Nephron (organoid): ENCODE measurements at regions not wholly inside any gene's neighbourhood (a gene's known extent, or its start where the extent isn't known, plus 50 kb on each side); places are given as distances from the start of the nearest gene placed in this dataset.
A peak's percentile ranks its signal among the peaks of the same experiment; 100 is the strongest.

Experiments used
- H3K27ac Mint-ChIP-seq, 3 experiments: 2 replicates each; pipeline ENCODE4 v1.8.0; 2020; ENCODE audit warnings: mixed read lengths in 3 of 3, mild to moderate bottlenecking in 2 of 3, moderate library complexity in 1 of 3
- H3K27me3 Mint-ChIP-seq: 2 replicates; pipeline ENCODE4 v1.8.0; 2021; ENCODE audit warnings: low read depth, mild to moderate bottlenecking, moderate library complexity, mixed read lengths
- H3K36me3 Mint-ChIP-seq: 2 replicates; pipeline ENCODE4 v1.8.0; 2020; ENCODE audit warnings: low read depth, mixed read lengths
- H3K4me1 Mint-ChIP-seq: 2 replicates; pipeline ENCODE4 v1.8.0; 2020; ENCODE audit warnings: mixed read lengths
- H3K4me3 Mint-ChIP-seq, 3 experiments: 2 replicates each; pipeline ENCODE4 v1.8.0; 2020; ENCODE audit warnings: mild to moderate bottlenecking in 3 of 3, mixed read lengths in 3 of 3, moderate library complexity in 2 of 3
- H3K9me3 Mint-ChIP-seq: 2 replicates; pipeline ENCODE4 v1.8.0; 2020; ENCODE audit warnings: mixed read lengths
- CTCF ChIP-seq, 3 experiments: fragments of 200-600 bp; sonication (generic); IDR thresholded peaks; one replicate each; pipeline ENCODE4 v1.5.0; 2021; ENCODE audit warnings: antibody characterized with exemption in 3 of 3; ENCODE audit not compliant: unreplicated experiment in 3 of 3

GRCh38 chr2:44097322-44097907, 71.3 kb upstream of the PPM1B start:
- Mint-ChIP-seq H3K9me3 (peaks cover 3% of the 10 kb centered on the region), H3K4me3 (no peak overlapping the region), H3K27ac (peak overlapping the region in 2 of 3 experiments; percentile 5 to 63), H3K27me3 (no peaks in the 10 kb centered on the region), H3K4me1 (peaks cover 17% of the 10 kb centered on the region), H3K36me3 (no peaks in the 10 kb centered on the region)
- TF ChIP-seq CTCF (IDR thresholded peaks at IDR 0.05; ENCODE audit: unreplicated experiment in 3 of 3), result no peak

- Mint-ChIP-seq H3K27ac (peak overlapping the region in 1 of 3 experiments; percentile 63), H3K36me3 (no peaks in the 10 kb centered on the region), H3K27me3 (no peaks in the 10 kb centered on the region), H3K9me3 (peaks cover 3% of the 10 kb centered on the region), H3K4me1 (peaks cover 17% of the 10 kb centered on the region), H3K4me3 (no peak overlapping the region)
- TF ChIP-seq CTCF (IDR thresholded peaks at IDR 0.05; ENCODE audit: unreplicated experiment in 3 of 3), result no peak
Observed at GRCh38 chr2:44098050-44098449, 70.6 kb upstream of the PPM1B start.

- no peak overlapping the region for H3K4me3 Mint-ChIP-seq
- no peak for TF ChIP-seq CTCF (IDR thresholded peaks at IDR 0.05; ENCODE audit: unreplicated experiment in 3 of 3)
Observed at GRCh38 chr2:44098891-44099290, 69.8 kb upstream of the PPM1B start.

GRCh38 chr2:44100351-44100750, 68.3 kb upstream of the PPM1B start:
- Mint-ChIP-seq H3K27me3 (no peaks in the 10 kb centered on the region), H3K36me3 (no peaks in the 10 kb centered on the region), H3K4me1 (peaks cover 17% of the 10 kb centered on the region), H3K27ac (no peak overlapping the region), H3K9me3 (peaks cover 3% of the 10 kb centered on the region), H3K4me3 (no peak overlapping the region)
- no peak for TF ChIP-seq CTCF (IDR thresholded peaks at IDR 0.05; ENCODE audit: unreplicated experiment in 3 of 3)

More at GRCh38 chr2:44098891-44099290, 69.8 kb upstream of the PPM1B start:
- Mint-ChIP-seq H3K36me3 (no peaks in the 10 kb centered on the region), H3K9me3 (peaks cover 3% of the 10 kb centered on the region), H3K27ac (no peak overlapping the region), H3K27me3 (no peaks in the 10 kb centered on the region), H3K4me1 (peaks cover 17% of the 10 kb centered on the region)

GRCh38 chr2:44101246-44101645, 67.4 kb upstream of the PPM1B start:
- H3K4me1 Mint-ChIP-seq, result peaks cover 17% of the 10 kb centered on the region
- no peak overlapping the region for H3K4me3 Mint-ChIP-seq
- H3K36me3 Mint-ChIP-seq, result no peaks in the 10 kb centered on the region
- no peak for TF ChIP-seq CTCF (IDR thresholded peaks at IDR 0.05; ENCODE audit: unreplicated experiment in 3 of 3)
- H3K9me3 Mint-ChIP-seq, result peaks cover 3% of the 10 kb centered on the region
- peaks cover 5% of the 10 kb centered on the region for H3K27me3 Mint-ChIP-seq
- no peak overlapping the region for H3K27ac Mint-ChIP-seq
